ENCODE measurements at regions not wholly inside any gene's neighbourhood (a gene's known extent, or its start where the extent isn't known, plus 50 kb on each side); places are given as distances from the start of the nearest gene placed in this dataset.

DNA sequence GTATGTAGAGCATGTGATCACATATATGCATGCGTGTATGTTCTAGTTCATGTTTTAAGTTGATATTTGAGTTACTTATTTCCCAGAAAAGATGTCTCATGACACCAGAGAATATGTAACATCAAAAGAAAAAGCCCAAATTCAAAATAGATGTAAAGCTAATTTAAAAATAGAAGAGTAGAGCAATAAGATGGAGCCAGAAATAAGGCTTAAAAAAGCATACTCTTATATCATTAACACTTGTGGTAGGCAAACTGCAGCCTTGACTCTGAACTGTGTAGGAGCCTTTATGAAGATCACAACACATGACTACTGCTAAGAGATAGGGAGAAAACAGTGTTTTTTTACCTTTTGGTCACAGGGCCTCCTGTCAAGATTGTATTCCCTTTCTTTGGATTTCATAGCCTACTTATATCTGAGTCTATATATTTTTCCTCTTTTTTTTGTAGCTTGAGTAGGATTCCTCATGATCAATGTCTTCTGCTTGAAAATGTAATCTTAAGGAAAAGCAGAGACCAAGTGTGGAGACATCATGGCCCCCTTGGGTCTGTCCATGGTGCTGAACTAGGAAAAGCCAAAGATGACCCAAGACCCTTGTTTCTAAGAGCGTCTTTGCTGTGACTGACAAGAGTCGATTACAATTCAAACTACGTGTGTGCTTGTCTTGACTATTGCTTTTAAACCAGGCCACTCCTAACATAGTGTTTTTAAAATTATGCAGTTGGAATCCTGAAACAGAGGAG, 390.4 kb downstream of the SHISA9 start:
- DNase-seq = no peak

DNA sequence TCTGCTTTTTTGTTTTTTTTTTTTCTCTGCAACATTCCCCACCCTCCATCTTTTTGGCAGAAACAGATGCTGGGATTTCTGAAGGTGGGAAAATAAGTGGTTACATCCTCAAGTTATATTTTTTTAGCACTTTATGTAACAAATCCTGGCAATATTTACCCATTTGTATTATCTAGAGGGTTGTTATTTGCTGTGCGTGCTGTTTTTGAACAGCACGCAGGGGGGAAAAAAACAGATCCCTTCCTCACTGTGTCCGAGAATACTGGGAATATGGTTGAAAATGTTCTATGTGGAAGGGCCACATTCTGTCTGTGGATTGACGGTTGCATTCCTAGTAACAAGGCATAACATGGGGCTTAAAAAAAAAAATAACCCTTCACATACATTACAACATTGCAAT, 394.8 kb downstream of the SHISA9 start:
- DNase-seq = no peak

DNA sequence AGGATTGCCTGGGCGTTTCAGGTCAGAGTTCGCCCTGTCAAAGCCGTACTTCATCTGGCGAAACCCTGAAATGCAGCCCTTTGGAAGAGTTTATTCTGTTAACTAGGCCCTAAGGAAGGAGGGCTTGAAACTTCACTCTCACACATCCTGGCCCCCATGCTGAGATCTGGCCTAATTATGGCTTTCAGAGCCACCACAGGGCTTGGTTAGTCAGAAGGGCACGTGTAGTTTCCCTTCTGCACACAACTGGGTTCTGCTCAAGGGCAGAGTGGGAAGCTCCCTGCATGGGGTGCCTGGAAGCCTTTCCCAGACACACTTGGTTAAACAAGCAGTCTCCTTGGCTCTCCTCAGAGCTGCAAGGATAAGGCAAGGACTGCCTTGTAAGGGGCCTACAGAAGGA, 397.3 kb downstream of the SHISA9 start:
- no peak for DNase-seq

GRCh38 chr16:13300066-13300840, 398.9 kb downstream of the SHISA9 start:
- DNase-seq = peak; percentile 65

DNA sequence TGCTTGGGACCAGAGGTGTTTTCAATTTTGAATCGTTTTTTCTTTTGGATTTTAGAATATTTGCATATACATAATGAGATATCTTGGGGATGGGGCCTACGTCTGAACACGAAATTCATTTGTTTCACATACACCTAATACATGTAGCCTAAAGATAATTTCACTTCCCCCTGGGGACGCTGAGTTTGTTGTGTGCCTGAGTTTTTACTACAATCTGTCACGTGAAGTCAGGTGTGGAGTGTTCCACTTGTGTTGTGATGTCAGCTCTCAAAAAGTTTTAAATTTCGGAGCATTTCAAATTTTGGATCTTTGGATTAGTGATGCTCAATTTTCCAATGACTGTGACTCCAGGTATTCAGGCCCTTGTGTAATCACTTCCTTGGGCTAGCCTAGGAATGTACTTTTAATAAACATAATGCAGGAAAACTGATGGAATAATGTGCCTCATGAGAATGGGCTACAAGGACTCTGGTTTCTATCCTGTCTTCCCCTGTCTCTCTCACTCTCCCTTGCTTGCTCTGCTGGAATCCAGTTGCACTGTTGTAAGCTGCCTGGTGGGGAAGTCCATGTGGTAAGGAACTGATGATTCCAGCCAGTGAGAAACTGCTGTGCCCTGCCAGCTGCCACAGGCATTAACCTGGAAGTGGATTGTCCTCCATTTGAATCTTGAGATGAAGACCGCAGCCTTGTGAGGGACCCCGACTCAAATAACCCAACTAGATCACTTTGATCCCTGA, 403.8 kb downstream of the SHISA9 start:
- DNase-seq = no peak

GRCh38 chr16:13306161-13306995, 405.0 kb downstream of the SHISA9 start:
- DNase-seq = no peak

DNA sequence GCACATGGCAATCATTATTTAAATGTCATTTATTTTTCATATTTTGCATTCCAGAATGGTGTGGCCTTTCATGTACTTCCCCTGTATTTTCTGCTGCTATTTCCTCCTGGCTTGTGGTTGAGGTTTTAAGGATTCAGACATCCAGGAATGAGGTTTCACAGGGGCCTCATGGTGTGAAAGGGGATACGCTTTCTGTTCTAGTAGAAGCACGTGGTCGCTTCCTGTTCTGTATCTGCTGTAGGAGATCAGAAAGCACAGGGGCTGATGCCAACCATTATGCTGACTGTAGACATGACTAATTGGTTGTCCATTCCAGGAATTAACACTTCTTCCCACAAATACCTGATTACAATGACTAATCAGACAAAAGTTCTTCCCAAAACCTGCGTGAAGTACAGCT, 405.9 kb downstream of the SHISA9 start:
- no peak for DNase-seq

GRCh38 chr16:13307851-13308250, 406.5 kb downstream of the SHISA9 start:
- DNase-seq = no peak

DNA sequence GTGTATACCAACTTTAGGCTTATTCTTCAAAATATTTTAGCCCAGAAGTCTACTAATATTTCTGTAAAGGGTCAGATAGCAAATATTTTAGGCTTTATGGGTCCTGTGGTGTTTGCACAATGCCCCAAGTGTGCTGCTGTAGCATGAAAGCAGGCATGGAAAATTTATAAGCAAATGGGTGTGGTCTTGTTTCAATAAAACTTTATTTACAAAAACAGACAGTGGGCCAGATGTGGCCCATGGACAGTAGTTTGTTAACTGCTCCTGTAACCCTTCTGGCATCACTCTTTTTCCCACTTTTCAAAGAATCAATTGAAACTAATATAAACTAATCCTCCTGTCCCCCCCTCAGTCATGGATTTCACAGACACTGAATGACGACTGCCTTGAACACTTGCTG, 410.7 kb downstream of the SHISA9 start:
- DNase-seq = no peak

GRCh38 chr16:13313351-13313750, 412.0 kb downstream of the SHISA9 start:
- no peak for DNase-seq

GRCh38 chr16:13314633-13315032, 413.2 kb downstream of the SHISA9 start:
- DNase-seq = no peak

DNA sequence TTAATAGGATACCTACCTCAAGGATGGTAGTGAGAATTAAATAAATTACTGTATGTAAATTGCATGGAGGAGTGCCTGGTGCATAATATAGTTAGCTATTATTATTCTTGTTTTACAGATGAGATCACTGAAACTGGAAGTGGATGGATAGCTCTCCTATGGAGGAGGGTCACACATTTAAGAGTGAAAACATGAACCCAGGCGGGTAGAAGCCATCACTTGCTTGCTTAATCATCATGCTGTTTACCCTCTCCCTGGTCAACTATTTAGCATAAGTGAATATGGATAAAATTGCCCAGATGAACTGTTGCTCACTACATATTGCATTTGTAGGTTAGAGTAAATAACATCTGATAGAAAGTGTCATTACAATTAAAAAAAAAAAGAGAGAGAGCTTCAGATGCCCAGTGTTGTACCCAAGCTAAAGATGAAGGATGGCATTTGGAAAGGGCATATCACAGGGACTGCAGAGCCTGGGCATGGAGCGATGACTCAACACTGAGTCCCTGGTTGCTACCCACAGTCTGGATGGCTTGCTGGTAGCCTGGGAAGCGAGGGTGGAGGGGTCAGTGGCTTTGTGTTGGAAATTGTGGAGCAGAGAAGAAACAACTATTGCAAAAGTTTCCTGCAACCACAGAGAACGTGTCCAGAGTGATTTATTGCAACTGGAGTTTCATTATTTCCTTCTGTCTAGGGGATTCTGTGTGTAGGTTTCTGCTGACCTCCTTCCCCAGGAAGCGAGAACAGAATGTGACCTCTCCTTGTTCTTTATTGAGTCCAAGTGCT, 414.4 kb downstream of the SHISA9 start:
- DNase-seq = no peak

GRCh38 chr16:13322336-13322735, 420.9 kb downstream of the SHISA9 start:
- no peak for DNase-seq

DNA sequence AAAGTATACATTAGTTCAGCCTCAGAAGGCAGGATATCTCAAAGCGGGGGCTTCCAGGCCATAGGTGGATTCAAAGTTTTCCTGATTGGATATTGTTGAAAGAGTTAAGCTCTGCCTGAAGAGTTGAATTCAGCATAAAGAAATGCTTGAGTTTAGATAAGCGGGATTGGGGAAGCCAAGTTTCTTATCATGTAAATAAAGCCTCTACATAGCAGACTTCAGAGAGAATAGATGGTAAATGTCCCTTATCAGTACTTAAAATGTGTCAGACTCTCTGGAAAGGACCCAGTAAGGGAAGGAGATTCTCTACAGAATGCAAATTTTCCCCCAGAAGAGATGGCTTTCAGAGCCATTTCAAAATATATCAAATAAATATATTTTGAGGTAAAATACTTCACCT, 423.5 kb downstream of the SHISA9 start:
- no peak for DNase-seq

DNA sequence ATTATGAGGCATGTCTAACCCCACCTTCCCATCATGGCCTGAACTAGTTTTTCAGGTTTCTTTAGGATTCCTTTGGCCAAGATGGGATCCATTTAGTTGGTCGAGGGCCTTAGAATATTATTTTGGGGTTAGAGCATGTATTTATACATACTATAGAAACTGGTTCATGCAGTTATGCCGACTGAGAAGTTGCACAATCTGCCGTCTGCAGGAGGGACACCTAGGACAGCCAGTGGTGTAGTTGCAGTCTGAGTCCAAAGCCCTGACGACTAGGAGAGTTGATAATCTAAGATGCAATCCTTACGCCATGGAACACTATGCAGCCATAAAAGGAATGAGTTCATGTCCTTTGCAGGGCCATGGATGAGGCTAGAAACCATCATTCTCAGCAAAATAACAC, 424.0 kb downstream of the SHISA9 start:
- no peak for DNase-seq

- DNase-seq = no peak
Measured at GRCh38 chr16:13331918-13332317, 430.5 kb downstream of the SHISA9 start.

DNA sequence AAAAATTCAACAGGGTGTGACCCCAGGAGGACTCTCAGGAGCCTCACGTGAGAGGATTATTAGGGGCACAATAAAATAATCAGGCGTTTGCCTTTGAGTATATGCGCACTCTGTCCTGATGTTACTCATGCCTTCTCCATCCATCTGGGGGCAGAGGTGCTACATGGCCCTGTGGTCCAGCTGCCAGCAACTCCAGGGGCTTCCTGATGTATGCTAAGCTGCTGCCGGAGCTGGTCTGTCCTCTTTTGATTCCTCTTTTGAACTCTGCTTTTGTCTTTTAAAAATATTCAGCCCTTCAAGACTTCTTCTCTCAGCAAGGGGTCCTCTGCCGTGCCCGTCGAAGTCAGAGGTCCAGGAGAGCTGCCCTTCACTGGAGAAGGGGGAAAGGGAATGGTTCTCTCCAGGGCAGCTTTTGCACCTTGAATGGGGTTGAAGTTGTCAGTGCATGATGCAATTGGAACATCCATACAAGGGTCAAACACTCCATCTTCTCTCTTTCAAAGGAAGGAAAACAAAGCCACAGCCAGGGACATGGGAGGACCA, 431.4 kb downstream of the SHISA9 start:
- no peak for DNase-seq

DNA sequence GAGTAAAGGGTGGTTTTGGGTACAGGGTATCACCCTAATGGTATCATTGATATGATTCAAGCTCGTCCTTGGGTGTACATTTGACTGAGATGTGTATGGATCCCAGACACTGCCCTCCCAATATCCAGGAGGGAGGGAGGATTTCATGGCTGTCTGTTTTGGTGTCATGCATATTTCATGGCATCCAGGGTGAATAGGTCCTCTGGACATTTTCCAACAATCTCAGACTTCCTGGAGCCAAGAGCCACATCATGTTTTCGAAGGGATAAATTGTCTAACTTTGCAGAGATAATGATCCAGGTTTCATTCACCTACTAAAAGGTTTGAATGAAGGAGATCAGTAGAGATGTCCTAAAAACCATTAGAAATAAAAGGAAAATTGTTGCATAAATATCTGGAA, 431.9 kb downstream of the SHISA9 start:
- peak; percentile 74 for DNase-seq

DNA sequence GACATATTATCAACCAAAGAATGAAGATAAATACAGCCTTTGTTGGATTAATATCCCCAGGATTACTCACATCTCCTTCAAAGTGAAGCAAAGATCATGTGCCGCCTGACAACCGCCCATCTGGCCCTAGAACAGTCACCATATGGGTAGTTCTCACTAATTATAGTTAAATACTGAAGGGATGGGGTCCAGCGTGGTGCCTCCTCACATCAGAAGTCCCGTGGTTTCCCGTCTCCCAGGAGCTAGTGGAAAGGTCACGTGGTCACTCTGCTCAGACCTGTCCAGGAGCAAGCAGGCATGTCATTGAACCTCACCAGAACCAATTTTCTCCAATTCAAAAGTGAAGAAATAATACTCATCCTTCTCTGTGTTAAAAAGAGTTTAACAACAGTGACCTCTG, 434.5 kb downstream of the SHISA9 start:
- DNase-seq = no peak

- no peak for DNase-seq
Measured at GRCh38 chr16:13336335-13336734, 434.9 kb downstream of the SHISA9 start.
